ENCODE measurements at regions not wholly inside any gene's neighbourhood (a gene's known extent, or its start where the extent isn't known, plus 50 kb on each side); places are given as distances from the start of the nearest gene placed in this dataset.

- DNase-seq, result no peak
These were observed 707.8 kb downstream of the STIM2 start for GRCh38 chr4:27568236-27568951.

DNA sequence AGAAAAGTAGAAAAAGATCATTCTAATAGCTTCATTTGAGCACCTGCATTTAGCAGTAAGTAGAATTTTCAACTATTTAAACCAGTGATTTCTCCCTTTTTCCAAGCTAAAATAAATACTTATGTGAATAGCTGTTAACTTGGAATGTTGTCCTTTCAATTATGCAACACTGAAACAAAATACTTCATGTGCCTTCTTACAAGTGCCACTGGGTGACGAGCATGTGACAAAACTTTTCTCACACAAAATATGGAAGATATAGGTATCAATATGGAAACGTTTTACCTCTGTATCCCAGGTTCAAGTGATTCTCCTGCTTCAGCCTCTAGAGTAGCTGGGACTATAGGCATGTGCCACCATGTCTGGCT is 708.3 kb downstream of the STIM2 start:
- DNase-seq, result no peak

DNA sequence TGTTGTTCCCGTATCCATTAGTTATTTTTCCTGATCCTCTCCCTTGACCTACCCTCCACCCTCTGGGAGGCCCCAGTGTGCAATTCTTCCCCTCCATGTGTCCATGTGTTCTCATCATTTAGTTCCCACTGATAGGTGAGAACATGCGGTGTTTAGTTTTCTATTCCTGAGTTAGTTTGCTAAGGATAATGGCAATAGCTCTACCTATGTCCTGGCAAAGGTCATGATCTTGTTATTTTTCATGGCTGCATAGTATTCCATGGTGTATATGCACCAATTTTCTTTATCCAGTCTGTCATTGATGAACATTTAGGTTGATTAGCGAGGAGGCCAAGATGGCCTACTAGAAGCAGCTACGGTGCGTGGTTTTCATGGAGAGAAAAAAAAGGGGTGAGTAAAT is 714.1 kb downstream of the STIM2 start:
- DNase-seq, result no peak

DNA sequence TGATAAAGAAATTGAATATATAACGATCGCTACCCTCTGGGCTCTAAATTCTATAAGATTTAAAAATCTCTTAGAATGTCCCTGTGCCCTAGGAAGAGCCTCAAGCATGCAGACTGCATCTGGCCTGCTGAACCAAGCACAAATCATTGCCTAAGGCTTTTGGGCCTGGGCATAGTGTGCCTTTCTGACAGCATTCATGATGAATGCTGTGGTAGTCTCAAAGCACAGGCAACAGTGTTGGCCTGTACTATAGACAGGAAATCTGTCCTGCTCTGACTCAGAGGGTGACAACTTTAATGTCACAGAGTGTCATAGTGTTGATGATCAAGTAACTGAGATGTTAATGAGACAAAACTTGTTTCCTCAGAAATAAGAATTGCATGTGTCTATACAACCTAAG is 717.3 kb downstream of the STIM2 start:
- DNase-seq, result no peak

DNA sequence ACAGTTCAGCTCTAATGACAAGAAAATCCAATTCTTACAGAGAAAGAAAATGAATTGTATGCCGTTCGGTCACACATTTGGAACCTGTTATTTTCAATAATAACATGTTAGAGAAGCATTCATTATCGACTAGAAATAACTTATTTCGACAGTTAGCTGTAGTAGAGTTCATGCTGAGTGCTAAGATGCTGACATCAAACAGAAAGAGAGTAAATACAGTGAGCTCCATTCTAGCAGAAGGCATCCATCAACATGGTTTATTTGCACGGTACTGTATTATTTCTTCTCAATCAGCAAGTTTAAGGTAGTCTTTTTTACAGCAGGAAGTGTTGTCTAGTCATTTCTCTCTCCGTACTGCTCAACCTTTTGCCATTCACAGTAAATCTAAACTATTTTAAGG is 732.1 kb downstream of the STIM2 start:
- no peak for DNase-seq

- DNase-seq, result no peak
These were observed 734.3 kb downstream of the STIM2 start for GRCh38 chr4:27594922-27595321.

DNA sequence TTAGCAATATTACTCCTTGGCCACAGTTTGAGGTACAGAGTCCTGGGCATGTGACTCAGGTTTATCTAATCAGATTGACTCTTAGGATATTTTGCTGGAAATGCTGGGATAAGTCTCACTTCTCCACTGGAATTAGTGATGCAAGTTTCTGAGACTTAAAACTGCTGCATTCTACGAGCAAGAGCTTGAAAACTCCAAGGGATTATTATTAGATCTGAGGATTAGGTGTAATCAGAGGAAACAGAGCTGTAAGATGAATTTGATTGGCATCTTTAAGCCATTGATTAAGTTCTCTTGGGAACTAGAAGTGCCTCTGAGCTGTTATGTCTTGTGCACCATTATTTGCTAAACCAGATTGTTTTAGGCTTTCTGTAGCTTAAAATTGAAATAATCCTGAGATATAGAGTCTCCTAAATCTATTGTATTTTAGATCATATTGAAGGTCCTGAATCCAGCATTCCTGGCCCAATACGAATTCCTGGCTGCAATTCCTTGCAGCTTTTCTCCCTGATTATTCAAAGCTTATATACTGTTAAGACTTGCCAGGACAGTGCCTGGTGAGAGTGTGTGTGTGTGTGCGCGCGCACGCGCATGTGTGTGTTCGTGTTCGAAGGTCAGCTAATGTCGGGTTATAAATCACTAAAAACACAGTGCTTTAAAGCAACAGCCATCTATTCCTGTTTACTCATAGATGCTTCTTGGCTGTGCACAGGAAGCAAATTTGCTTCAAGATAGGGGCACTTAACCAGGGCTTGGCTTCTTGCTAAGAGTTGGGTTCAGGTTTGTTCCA is 735.1 kb downstream of the STIM2 start:
- DNase-seq, result no peak

DNA sequence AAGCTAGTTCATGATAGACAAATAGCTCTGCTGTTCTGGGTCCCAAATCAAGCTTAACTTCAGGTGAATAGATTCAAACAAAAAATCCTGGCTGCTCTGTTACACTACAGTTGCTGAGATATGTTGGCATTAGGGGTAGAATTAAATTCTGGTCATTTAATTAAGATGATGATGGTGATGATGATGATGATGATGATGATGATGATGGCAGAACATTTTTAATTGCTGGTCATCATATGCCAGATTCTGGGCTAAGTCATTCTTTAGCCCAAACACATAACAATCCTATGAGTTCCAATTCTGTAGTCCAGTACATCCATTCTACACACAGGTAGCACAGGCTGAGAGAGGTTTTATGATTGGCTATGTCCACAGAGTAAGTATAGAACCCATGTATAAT is 741.5 kb downstream of the STIM2 start:
- no peak for DNase-seq

DNA sequence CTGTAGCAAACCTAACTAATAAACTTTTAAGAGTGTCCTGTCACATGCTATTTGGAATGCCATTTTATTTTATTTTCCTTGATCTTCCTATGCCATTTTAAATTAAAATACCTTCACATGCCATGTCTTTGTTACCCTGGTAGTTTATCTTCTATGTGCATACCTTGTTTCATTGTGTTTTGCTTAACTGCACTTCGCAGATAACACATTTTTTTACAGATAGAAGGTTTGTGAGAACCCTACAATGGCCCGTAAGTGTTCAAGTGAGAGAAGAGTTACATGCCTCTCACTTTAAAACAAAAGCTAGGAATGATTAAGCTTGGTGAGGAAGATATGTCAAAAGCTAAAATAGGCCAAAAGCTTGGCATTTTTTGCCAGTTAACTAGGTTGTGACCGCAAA is 744.1 kb downstream of the STIM2 start:
- no peak for DNase-seq

DNA sequence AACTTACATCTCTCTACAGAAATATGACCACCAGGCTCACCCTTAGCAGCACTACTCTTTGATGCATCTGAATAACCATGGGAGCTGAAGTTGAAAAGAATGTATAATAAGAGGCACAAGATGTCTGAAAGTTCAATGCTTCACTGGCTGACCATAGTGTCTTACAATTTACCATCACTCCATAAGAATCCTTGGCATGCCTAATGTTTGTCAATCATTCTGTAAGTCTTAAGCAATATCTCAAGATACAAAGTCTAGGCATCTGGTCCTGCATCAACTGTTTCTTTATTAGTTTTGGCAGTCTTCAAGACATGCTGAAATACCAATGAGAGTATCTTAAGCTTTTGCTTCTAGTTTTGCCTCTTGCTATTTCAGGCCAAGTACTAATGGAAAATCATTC is 755.5 kb downstream of the STIM2 start:
- no peak for DNase-seq

- no peak for DNase-seq
These were observed 758.8 kb downstream of the STIM2 start for GRCh38 chr4:27619435-27619834.

- no peak for DNase-seq
These were observed 760.2 kb downstream of the STIM2 start for GRCh38 chr4:27620886-27621285.

- DNase-seq, result no peak
These were observed 764.1 kb downstream of the STIM2 start for GRCh38 chr4:27624749-27625148.

- DNase-seq, result no peak
These were observed 768.0 kb downstream of the STIM2 start for GRCh38 chr4:27628609-27629008.

DNA sequence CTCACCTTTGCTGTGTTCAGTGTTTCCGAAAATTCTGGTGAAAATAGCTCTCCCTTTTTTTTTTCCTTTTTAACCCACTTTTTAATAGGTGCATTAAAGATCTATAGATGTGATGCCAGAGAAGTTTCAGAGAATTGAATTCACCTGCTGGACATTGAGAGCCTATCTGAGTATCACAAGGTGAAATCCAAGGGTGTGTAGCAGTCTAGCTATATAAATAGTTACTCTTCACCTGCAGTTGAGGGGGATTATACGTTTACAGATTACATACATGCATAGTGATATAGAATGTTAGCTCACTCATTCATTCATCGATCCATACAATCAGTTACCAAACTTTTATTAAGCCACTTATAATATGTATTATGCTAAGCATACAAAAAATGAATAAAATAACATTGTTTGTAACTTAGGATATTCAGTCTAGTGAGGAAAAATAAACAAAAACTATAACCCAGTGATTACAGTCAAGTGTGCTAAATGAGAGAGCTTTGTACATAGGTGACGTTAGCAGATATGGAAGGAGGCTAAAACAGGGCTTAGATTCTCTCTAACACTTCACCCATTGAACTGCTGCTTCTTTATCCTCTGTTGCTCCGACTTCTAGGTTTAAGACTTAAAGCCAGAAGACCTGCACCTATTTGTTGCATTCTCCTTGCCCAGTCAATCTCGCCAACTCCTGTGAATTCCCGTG is 769.0 kb downstream of the STIM2 start:
- no peak for DNase-seq

DNA sequence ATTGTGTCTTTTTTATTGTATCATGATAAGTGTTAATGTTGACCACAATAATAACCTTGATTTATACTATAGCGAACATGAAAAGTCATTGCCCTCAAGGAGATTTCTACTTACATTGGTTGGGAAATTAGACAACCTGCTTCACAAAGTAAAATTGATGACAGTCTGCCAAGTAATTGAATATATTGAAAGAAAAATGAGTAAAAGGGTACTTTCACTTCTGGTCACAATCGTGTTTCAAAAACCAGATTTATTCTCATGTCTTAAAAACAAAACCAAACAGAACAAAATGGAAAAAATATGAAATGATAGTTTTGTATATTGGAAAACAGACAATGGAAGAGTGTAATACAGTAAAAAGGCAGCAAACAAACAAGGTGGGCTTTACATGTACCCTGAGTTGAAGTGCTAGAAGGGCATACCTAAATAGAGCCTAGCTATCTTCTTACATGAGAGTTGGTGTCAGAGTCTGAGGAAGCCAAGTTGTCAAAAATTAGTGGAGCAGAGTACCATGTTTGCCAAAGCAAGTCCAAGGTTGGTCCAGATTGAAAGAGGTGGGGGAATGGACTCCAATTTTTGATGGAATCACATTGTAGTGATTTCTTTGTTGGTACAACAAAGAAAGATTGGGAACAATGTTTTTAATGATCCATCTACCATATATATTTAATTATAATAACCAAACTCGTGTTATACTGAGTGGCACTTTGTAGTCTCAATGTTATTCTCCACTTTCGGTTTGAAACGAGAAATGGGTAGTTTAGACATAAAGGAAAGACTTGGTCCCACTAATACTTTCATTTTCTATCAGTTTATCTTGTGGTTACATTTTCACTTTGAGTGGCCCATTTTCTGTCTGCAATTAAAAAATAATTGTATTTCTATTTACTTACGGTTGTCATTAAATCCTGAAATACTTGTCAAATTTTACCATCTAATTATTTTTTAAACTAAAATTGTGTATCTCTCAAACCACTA is 775.6 kb downstream of the STIM2 start:
- DNase-seq, result no peak

DNA sequence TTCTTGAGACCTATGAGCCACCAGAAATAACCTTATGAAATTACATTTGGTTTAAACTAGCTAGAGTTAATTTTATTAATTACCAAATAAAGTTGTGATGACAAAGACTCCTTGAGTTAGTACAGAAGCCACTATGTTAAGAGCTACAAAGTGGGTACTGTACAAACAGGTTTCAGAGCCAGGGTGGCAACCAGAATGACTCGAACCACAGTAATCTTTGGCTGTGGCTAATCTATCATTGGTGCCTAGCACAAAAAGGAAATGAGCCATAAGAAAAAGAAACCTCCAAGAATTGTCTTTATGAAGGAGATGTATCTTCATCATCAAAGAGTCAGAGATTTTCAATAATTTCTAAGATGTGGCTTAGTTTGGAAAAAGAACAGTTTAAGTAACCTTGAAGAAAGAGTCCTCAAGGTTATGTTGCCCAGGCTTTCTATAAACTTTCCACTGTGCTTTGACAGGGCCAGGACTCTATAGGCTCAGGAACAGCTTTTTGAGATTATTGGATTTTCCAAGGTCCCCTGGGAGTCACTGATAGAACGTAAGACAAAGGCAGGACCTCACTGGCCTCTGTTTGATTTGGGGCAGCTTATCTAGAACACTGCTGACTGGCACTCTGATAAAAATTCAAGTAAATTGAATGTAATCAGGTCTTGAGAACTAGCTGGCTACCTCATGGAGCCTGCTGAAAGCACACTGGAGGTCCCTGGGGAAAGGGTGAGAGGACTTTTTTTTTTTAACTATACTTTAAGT is 777.7 kb downstream of the STIM2 start:
- no peak for DNase-seq

DNA sequence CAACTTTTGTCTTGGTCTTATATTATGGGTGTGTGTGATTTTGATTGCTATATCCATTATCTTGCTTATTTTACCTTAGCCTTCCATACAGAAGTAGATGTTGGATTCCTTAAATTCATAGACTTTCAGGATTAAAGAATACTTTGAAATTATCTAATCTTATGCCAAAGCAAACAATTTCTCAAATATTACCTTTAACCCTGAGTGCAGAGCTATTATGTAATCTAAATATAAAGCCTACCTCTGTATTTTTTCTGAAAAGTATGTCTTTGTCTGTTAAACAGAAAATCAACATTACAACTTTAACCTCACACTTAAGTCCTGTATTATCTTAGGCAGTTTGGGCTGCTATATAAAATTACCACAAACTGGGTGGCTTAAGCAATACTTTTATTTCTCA is 782.5 kb downstream of the STIM2 start:
- DNase-seq, result no peak

- DNase-seq, result no peak
These were observed 787.8 kb downstream of the STIM2 start for GRCh38 chr4:27648416-27648815.

DNA sequence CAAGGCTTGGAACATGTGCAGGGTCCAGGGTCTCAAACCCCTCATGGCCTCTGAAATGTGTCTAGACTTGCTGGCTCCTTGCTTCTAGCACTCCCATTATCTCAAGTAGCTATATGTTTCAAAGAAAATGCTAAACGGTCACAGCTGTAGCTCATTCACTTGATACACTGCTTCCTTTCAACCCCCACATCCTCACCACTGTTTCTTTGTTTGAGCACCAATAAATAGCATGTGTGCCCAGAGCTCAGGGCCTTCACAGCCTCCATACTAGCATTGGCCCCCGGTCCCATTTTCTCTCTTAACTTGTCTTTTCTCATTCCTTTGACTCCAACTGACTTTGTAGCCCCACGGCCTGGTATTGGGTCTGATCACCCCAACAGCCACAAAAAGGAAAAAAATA is 801.8 kb downstream of the STIM2 start:
- DNase-seq, result no peak

- no peak for DNase-seq
These were observed 806.3 kb downstream of the STIM2 start for GRCh38 chr4:27666943-27667342.

GRCh38 chr4:27668001-27668400 is 807.4 kb downstream of the STIM2 start:
- DNase-seq, result no peak

Measured in SIG-M5 (cell line).